ENCODE measurements at regions not wholly inside any gene's neighbourhood (a gene's known extent, or its start where the extent isn't known, plus 50 kb on each side); places are given as distances from the start of the nearest gene placed in this dataset.

DNA sequence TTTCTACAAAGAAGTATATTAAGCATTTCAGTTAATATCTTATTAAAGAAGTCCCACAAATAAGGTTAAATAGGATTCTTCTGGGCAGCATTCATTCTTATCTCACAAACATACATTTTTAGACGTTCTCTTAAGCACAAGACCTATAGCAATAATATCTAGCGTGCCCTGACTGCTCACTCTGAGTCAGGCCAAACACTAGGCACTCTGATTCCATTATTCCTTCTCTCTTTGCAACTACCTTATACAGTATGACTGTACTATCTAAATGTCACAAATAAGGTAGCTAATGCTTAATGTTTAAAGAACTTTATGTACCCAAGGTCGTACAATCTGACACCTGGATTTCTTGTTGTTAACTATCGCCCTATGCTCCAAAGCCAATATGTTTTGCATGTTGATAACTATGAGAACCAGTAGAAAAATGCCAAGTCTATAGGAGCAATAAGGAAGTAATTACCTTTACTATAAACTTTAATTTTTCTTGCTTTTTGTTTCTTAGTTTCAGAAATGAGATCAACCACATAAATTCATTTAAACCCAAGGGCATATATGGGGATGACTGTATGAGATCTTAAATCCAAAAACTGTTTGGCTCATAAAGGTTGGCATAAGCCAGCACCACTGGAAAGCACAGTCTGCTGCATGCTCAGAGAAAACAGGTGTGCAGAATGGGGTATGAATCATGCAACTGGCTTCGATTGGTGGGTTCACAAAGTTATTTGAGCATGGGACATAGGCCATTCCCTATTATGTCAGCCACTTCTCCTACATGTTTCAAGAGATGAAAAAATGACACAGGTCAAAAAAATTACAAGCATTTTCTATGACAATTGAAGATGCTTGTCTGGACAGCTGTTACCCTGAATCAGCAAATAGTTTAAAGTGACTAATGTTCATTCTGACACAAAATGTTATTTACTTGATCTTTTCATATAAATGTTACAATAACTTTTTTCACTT lies 352.0 kb downstream of the IRS1 start:
- no peak for DNase-seq (ENCODE audit: low read depth in 1 of 2, low spot score in 1 of 2)
- Histone ChIP-seq H3K4me3 (replicated peaks; ENCODE audit: insufficient read depth, low read length) (no peak overlapping the region), H3K27ac (replicated peaks) (no peak overlapping the region), H3K27me3 (ENCODE audit: insufficient read depth, poor library complexity, severe bottlenecking) (no peaks in the 10 kb centered on the region)
- TF ChIP-seq, protein P1, sequence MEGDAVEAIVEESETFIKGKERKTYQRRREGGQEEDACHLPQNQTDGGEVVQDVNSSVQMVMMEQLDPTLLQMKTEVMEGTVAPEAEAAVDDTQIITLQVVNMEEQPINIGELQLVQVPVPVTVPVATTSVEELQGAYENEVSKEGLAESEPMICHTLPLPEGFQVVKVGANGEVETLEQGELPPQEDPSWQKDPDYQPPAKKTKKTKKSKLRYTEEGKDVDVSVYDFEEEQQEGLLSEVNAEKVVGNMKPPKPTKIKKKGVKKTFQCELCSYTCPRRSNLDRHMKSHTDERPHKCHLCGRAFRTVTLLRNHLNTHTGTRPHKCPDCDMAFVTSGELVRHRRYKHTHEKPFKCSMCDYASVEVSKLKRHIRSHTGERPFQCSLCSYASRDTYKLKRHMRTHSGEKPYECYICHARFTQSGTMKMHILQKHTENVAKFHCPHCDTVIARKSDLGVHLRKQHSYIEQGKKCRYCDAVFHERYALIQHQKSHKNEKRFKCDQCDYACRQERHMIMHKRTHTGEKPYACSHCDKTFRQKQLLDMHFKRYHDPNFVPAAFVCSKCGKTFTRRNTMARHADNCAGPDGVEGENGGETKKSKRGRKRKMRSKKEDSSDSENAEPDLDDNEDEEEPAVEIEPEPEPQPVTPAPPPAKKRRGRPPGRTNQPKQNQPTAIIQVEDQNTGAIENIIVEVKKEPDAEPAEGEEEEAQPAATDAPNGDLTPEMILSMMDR (IDR thresholded peaks at IDR 0.05; ENCODE audit: insufficient read depth, low read length): no peak
- TF ChIP-seq POLR2AphosphoS5 (IDR thresholded peaks at IDR 0.05; ENCODE audit: low read depth): no peak
- no peak for TF ChIP-seq GABPA (IDR thresholded peaks at IDR 0.05; ENCODE audit: low read depth)
- TF ChIP-seq, protein P2, sequence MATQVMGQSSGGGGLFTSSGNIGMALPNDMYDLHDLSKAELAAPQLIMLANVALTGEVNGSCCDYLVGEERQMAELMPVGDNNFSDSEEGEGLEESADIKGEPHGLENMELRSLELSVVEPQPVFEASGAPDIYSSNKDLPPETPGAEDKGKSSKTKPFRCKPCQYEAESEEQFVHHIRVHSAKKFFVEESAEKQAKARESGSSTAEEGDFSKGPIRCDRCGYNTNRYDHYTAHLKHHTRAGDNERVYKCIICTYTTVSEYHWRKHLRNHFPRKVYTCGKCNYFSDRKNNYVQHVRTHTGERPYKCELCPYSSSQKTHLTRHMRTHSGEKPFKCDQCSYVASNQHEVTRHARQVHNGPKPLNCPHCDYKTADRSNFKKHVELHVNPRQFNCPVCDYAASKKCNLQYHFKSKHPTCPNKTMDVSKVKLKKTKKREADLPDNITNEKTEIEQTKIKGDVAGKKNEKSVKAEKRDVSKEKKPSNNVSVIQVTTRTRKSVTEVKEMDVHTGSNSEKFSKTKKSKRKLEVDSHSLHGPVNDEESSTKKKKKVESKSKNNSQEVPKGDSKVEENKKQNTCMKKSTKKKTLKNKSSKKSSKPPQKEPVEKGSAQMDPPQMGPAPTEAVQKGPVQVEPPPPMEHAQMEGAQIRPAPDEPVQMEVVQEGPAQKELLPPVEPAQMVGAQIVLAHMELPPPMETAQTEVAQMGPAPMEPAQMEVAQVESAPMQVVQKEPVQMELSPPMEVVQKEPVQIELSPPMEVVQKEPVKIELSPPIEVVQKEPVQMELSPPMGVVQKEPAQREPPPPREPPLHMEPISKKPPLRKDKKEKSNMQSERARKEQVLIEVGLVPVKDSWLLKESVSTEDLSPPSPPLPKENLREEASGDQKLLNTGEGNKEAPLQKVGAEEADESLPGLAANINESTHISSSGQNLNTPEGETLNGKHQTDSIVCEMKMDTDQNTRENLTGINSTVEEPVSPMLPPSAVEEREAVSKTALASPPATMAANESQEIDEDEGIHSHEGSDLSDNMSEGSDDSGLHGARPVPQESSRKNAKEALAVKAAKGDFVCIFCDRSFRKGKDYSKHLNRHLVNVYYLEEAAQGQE (IDR thresholded peaks at IDR 0.05; ENCODE audit: insufficient replicate concordance, low read depth): no peak
- TF ChIP-seq SPI1 (IDR thresholded peaks at IDR 0.05; ENCODE audit: borderline replicate concordance, low read depth): no peak

DNA sequence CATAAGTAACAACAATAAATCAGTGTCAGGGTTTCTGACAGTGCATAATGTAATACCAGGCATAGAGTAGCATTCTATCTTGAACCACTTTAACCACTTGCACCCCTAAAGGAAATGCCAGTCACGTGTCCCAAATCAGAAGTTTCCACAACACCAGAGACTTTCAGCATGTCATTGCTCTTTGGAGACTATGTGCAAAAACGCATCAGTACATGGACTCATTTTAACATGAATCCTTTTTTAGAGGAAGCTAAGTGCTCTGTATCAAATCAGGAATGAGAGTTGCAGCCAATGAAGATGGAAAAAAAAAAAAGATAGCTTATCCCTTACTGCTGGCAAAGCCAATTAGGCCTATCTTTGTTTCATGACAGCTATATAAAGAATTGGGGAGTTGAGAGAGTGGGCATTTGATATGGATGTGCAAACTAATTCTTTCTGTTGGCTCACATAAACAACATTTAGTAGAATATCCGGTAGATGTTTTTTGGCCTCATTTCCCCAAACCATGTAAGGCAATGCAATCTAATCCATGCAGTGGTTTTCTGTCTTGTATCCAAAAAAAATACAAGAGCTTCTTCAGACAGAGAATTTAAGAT lies 353.1 kb downstream of the IRS1 start:
- TF ChIP-seq SPI1 (IDR thresholded peaks at IDR 0.05; ENCODE audit: borderline replicate concordance, low read depth): no peak
- TF ChIP-seq POLR2AphosphoS5 (IDR thresholded peaks at IDR 0.05; ENCODE audit: low read depth): no peak
- TF ChIP-seq, protein P1 (IDR thresholded peaks at IDR 0.05; ENCODE audit: insufficient read depth, low read length): no peak
- no peak for TF ChIP-seq GABPA (IDR thresholded peaks at IDR 0.05; ENCODE audit: low read depth)
- TF ChIP-seq, protein P2 (IDR thresholded peaks at IDR 0.05; ENCODE audit: insufficient replicate concordance, low read depth): no peak
- DNase-seq (ENCODE audit: low read depth in 1 of 2, low spot score in 1 of 2): no peak
- H3K27ac ChIP-seq (replicated peaks): no peak overlapping the region

DNA sequence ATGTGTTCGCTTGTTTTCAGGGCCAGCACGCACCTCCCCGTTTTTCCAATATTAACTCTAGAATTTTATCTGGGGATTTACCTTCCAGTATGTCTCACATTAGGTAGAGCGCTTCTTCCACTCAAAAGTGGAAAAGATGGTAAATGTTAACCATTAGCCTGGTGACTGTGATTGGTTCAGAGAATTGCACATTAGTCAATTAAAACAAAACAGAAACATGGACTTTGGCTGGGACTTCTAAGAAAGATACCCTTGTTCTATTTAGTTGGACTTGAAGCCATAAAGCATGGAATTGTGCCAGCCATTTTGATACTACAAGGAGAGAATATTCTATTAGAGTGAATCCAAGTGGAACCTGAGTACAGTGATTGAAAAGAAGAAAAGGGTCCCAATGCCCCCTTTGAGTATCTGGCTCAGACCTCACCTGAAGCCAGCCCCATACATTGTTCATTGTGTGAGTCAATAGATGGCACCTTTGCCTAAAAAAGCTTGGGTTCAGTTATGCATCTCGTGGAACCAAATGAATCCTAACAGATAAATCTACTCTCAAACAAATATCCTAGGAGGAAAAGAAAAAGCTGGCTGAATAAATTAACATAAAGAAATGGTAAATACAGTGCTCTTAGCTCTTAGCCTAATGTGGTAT lies 354.3 kb downstream of the IRS1 start:
- TF ChIP-seq SPI1 (IDR thresholded peaks at IDR 0.05; ENCODE audit: borderline replicate concordance, low read depth) (no peak), GABPA (IDR thresholded peaks at IDR 0.05; ENCODE audit: low read depth) (no peak), POLR2AphosphoS5 (IDR thresholded peaks at IDR 0.05; ENCODE audit: low read depth) (no peak)
- TF ChIP-seq, protein P2 (IDR thresholded peaks at IDR 0.05; ENCODE audit: insufficient replicate concordance, low read depth): no peak
- TF ChIP-seq, protein P1 (IDR thresholded peaks at IDR 0.05; ENCODE audit: insufficient read depth, low read length): no peak
- Histone ChIP-seq H3K4me3 (replicated peaks; ENCODE audit: insufficient read depth, low read length) (no peak overlapping the region), H3K27me3 (ENCODE audit: insufficient read depth, poor library complexity, severe bottlenecking) (no peaks in the 10 kb centered on the region), H3K27ac (replicated peaks) (no peak overlapping the region)
- DNase-seq (ENCODE audit: low read depth in 1 of 2, low spot score in 1 of 2): no peak

More for the DNA sequence above, 353.1 kb downstream of the IRS1 start:
- Histone ChIP-seq H3K4me3 (replicated peaks; ENCODE audit: insufficient read depth, low read length) (no peak overlapping the region), H3K27me3 (ENCODE audit: insufficient read depth, poor library complexity, severe bottlenecking) (no peaks in the 10 kb centered on the region)
